D341Med (cell line): ENCODE measurements at regions not wholly inside any gene's neighbourhood (a gene's known extent, or its start where the extent isn't known, plus 50 kb on each side); places are given as distances from the start of the nearest gene placed in this dataset.

Experiments
- DNase-seq: peaks from one replicate; pipeline ENCODE4 v3.0.0; 2012; ENCODE audit warnings: low spot score

- no peak for DNase-seq
Observed at GRCh38 chr2:860259-860855, 90.3 kb upstream of the SNTG2 start.

GRCh38 chr2:858646-859045 lies 92.0 kb upstream of the SNTG2 start:
- DNase-seq, result no peak

GRCh38 chr2:857937-858336 lies 92.7 kb upstream of the SNTG2 start:
- DNase-seq, result no peak

GRCh38 chr2:857081-857480 lies 93.6 kb upstream of the SNTG2 start:
- no peak for DNase-seq

- DNase-seq, result no peak
Observed at GRCh38 chr2:856456-856855, 94.2 kb upstream of the SNTG2 start.

- no peak for DNase-seq
Observed at GRCh38 chr2:856041-856440, 94.6 kb upstream of the SNTG2 start.

GRCh38 chr2:855177-855576 lies 95.5 kb upstream of the SNTG2 start:
- DNase-seq, result no peak

- no peak for DNase-seq
Observed at GRCh38 chr2:854460-854859, 96.2 kb upstream of the SNTG2 start.

GRCh38 chr2:853203-853870 lies 97.3 kb upstream of the SNTG2 start:
- no peak for DNase-seq

GRCh38 chr2:852168-852567 lies 98.5 kb upstream of the SNTG2 start:
- no peak for DNase-seq

- DNase-seq, result no peak
Observed at GRCh38 chr2:851680-852079, 99.0 kb upstream of the SNTG2 start.

GRCh38 chr2:851078-851477 lies 99.6 kb upstream of the SNTG2 start:
- DNase-seq, result no peak

- no peak for DNase-seq
Observed at GRCh38 chr2:850429-850828, 100.2 kb upstream of the SNTG2 start.

GRCh38 chr2:848099-848498 lies 102.5 kb upstream of the SNTG2 start:
- DNase-seq, result no peak

- DNase-seq, result no peak
Observed at GRCh38 chr2:847669-848068, 103.0 kb upstream of the SNTG2 start.

- no peak for DNase-seq
Observed at GRCh38 chr2:844715-845114, 105.9 kb upstream of the SNTG2 start.

- no peak for DNase-seq
Observed at GRCh38 chr2:842151-842803, 108.4 kb upstream of the SNTG2 start.

- DNase-seq, result no peak
Observed at GRCh38 chr2:841036-841435, 109.6 kb upstream of the SNTG2 start.

GRCh38 chr2:834233-834632 lies 116.4 kb upstream of the SNTG2 start:
- DNase-seq, result no peak

- no peak for DNase-seq
Observed at GRCh38 chr2:833180-833579, 117.5 kb upstream of the SNTG2 start.

GRCh38 chr2:832635-833034 lies 118.0 kb upstream of the SNTG2 start:
- no peak for DNase-seq

GRCh38 chr2:831622-832021 lies 119.0 kb upstream of the SNTG2 start:
- no peak for DNase-seq

GRCh38 chr2:831225-831536 lies 119.5 kb upstream of the SNTG2 start:
- no peak for DNase-seq
